Stimulated activated naive CD4-positive, alpha-beta T cell treated with Interleukin-2 at 50 U/mL for 16 hours (primary cell): ENCODE measurements at regions not wholly inside any gene's neighbourhood (a gene's known extent, or its start where the extent isn't known, plus 50 kb on each side); places are given as distances from the start of the nearest gene placed in this dataset.

Experiments
- DNase-seq: peaks from one replicate; lab custom pipeline; 2025; lab: John Stamatoyannopoulos, UW

DNA sequence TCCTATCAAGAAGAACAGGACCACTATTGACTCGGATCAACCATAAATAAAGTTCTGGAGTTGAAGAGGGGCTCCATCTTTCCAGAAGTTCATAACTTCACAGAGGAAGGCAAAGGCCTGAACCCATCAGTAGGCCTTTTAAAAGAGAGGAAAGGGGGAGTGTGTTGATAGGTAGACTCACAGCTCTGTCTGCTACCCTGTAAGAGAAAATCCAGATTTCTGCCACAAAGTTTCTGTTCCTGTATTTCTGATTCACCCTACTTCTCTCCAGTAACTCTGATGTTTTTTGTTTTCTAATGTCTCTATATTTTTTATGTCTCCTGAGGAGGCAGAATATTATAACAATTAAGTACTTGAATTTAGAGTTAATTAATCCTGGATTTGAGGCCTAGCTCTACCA is 564.0 kb downstream of the TNS1 start:
- no peak for DNase-seq

DNA sequence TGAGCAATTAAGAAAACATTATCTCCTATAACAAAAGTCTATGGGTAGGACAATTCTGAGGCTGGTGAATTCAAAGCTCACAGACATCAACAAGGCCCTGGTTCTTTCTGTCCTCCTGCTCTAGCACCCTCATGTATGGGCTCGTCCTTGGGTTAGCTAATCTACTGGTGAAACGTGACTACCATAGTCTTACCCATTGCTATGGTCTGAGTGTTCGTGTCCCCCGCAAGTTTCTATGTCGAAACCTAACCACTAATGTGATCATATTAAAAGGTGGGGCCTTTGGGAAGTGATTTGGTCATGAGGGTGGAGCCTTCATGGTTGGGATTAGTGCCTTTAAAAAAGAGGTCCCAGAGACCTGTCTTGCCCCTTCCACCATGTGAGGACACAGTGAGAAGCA is 564.7 kb downstream of the TNS1 start:
- no peak for DNase-seq

- no peak for DNase-seq
Observed at GRCh38 chr2:217437290-217437870, 565.4 kb downstream of the TNS1 start.

DNA sequence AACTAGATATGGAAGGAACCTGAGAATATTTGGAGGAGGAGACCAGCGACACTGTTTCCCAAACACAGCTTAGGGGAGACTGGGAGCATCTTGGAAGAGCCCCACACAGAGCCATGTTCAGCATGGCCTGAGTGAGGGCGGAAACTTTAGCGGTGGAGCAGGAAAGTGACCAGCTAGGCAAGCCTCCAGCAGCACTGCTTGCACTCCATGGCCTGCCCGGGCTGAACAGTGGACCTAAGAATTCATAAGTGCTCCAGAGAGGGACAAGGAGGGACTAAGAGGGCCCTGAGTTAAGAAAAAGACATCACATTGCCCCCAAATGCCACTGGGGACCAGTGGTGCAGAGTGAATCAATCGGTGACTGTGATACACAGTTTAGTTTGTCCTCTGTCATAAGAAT is 566.4 kb downstream of the TNS1 start:
- no peak for DNase-seq

DNA sequence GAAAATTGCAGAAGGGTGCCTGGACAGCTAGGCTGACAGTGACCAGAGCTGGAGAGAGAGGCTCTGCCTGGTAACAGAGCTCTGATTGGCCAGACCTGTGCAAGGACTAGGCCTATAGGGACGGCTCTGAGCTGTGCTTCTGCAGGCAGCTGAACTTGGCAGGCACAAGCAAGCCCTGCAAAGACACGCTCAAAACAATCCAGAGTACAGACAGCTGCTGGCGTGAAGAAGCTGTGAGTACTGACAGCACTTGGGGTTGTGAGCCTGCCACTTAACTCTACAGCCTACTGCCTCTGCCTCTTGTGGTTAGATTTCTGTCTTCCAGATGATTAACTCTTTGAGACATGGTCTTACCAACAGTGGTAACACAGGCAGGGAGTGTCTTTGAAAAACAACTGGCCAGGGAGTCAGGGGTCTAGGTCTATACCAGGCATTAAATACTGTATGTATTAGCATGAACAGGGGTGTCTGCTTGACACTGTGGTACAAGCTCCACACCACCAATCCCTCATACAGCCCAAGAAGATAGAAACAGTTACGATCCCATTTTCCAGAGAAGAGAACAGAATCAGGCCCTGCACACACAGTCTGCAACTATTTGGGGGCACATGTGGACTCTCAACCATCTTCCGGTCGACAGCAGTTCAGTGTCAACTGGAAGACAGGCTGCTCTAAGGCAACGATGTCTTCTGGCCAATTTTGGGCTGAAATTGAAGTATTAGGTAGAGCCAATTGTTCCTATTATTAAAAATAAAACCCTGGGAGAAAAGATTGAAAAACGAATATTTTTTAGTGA is 568.4 kb downstream of the TNS1 start:
- DNase-seq, result no peak

DNA sequence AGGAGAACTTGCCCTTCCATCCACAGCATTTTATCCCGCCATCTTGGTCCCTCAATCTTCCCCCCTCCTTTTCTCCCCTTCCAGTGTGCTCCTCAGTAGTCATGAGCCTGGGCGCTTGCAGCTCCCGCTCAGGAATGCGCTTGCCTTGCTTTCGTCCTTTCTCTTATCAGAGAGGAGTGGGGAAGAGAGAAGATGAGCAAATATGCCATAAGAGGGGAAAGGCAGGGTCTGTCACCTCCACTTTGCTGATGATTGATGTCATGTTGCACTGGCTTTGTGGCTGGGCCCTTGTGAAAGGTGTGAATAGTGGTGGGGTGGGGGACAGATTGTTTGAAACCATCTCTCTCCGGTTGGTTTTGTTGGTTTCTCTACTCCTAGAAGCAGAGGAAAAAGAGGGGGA is 569.3 kb downstream of the TNS1 start:
- no peak for DNase-seq

- no peak for DNase-seq
Observed at GRCh38 chr2:217431577-217432269, 571.1 kb downstream of the TNS1 start.

GRCh38 chr2:217430916-217431576 is 571.2 kb upstream of the TNP1 start:
- DNase-seq, result no peak

- no peak for DNase-seq
Observed at GRCh38 chr2:217429981-217430500, 570.2 kb upstream of the TNP1 start.

DNA sequence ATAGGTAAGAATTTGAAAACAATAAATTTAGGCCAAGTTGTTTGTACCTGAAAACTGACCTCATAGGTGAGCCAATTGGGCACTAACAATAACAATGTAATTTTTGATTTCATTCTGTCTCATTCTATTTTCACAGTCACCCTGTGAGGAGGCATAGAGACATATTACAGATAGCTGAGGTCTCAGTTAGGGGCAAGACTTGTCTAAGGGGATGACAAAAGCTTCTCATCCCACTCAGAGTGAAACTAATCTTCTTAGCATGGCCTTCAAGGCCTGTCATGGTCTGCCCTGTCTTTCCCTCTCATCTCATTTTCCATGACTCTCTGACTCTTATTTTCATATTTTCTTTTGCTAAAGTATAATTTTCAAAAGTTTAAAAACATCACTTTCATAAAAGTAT is 562.0 kb upstream of the TNP1 start:
- DNase-seq, result no peak

DNA sequence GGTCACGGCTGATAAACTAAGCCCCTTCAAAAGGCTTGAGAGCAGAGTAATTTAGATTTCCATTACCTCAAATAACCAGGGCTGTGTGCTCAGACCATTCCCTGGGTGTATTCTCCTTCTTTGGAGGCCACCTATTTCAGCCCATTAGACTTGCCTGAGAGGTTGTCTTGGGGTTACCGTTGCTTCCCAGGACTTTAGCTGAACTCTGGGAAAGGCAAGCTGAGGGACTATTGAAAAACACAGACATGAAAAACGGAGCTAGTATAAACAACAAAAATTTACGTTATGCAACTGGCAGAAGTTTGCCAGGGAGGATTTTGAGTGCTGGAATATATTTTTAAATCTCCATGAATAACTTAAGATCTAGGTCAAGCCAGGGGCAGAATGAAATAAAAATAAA is 561.0 kb upstream of the TNP1 start:
- DNase-seq, result no peak

GRCh38 chr2:217419055-217419671 is 559.3 kb upstream of the TNP1 start:
- no peak for DNase-seq

- DNase-seq, result no peak
Observed at GRCh38 chr2:217418544-217418943, 558.7 kb upstream of the TNP1 start.

GRCh38 chr2:217418090-217418489 is 558.2 kb upstream of the TNP1 start:
- no peak for DNase-seq

DNA sequence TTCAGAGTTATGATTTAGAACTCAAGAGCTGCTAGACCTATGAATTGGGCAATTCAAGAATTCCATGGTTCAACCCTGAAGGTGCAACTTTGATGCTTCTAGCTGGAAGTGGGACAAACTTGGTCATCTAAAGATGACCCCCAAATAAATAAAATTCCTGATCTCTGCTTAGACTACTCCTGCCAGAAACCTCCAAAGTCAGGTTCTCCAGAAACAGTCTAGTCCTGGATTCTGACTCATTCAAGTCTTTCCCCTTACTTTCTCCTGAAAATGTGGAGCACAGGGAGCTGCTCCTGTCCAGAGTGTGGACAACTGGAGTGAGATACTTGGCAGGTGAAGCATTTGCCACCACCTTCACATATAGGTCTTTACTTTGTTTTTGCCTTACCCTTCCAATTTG is 557.7 kb upstream of the TNP1 start:
- DNase-seq, result no peak

DNA sequence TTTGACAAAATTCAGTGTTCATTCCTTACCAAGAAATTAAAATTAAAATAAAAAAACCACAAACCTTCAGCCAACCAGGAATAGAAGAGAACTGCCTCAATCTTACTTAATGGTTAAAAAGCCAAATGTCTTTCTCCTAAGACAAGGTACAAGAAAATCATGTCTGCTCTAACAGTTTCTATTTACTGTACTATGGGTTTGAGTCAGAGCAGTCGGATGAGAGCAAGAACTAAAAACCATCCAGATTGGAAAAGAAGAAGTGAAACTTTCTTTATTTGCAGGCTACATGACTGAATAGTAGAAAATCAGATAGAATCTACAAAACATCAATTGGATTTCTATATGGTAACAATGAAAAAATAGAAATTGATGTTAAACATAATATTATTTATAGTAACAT is 555.5 kb upstream of the TNP1 start:
- no peak for DNase-seq

DNA sequence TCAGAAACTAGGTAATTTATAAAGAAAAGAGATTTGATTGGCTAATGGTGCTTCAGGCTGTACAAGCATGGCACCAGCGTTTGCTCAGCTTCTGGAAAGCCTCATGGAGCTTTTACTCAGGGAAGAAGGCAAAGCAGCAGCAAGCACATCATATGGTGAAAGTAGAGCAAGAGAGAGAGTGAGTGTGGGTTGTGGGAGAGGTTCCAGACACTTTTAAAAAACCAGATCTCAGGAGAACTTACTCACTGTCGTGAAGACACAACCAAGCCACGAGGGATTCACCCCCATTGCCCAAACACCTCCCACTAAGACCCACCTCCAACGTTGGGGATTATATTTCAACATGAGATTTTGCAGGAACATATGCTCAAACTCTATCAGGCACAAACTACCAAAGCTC is 554.6 kb upstream of the TNP1 start:
- no peak for DNase-seq

- DNase-seq, result no peak
Observed at GRCh38 chr2:217413193-217413592, 553.3 kb upstream of the TNP1 start.

DNA sequence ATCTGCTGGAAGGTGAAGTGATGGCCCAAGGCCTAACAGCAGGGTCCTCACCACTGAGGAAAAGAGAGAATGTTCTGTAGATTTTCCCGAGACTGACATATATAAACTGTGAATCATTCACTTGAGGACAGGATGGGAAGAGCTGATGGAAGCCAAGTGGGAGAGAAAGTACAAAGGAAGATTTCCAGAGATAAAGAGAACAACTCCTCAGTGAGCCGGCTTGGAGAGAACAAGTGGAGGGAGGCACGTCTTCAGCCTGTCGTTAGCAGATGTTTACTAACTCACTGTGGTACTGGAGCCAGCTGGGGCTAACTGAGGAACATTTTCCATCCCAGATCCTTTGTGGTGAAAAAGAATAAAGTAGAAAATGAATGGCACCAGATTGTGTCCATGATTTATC is 552.9 kb upstream of the TNP1 start:
- DNase-seq, result no peak

DNA sequence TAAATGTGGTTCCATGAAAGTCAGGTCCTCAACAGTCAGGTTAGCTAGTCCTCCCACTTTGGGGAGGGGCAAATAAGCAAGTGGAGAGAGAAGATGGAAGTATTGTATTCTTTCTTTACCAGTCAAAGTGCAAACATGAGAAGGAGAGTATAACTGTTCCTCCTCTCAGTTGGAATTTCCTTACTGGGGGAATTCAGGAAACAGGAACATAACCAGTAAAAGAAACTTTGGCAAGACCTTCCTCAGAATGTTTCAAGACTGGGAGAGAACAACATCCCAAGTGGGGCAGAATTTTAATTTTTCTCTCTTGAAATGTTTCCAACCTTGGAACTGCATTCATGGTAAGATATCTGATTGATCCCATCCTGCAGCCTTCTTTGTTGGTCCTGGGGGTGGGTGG is 552.4 kb upstream of the TNP1 start:
- no peak for DNase-seq

- no peak for DNase-seq
Observed at GRCh38 chr2:217410681-217410960, 550.8 kb upstream of the TNP1 start.

DNA sequence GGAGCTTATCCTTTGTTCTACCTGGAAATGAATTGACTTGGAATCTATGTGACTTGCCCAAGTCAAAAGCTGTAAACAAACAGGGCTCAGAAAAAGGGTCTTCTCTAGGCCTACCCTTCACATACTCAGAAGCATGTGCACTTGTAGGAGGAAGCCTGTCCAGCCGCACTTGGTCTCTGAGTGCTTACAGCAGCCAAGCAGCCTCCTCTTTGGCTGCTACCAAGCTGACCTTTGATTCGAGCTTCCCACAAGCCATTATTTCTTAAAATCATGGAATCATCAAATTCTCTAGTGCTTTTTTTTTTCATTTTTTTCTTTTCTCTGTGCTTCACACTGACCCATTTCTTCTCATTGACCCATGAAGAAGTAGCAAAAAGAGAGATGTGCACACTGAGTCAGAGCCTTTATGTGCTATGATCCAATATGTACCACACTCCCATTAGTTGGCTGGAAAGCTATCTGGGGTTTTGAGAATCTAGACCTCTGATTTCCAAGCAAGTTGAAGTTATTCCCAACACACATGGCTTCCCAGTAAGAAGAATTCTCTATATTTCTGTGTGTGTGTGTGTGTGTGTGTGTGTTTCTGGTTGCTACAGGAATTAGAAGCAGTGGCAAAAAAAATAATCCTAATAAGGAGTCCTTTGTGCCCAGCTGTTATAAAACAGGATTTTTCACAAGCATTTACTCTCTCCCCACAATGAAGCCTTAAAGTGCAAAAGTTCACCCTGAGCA is 550.3 kb upstream of the TNP1 start:
- DNase-seq, result no peak
